ENCODE measurements at regions not wholly inside any gene's neighbourhood (a gene's known extent, or its start where the extent isn't known, plus 50 kb on each side); places are given as distances from the start of the nearest gene placed in this dataset.

DNA sequence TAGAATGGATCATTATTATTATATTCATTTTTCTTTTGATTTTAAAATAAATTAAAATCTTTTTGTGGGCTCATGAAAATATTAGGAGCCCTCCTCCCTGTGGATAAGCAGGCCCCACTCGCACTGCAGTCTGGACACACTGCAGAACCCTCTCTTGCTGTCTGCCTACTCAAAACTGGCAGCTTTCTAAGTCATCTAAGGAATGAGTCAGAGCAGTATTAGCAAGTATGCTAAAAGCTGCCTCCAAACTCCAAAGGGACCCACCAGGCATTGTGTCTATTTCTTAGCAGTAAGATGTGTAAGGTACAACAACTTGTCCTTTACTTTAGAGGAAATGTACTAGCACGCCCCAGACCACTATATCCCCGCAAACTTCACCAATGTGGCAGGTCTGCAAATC lies 108.8 kb downstream of the SYF2 start:
- Histone ChIP-seq H3K27ac (ENCODE audit: low read depth, low read length) (no peak overlapping the region), H3K4me3 (ENCODE audit: low read depth, low read length) (no peak overlapping the region), H3K9me3 (ENCODE audit: control insufficient read depth, insufficient read depth, low read length) (no peaks in the 10 kb centered on the region; the same call in 1 of the 2 replicates), H3K27me3 (ENCODE audit: control insufficient read depth, insufficient read depth, low read length) (peaks cover 9% of the 10 kb centered on the region)
- TF ChIP-seq, protein P1, sequence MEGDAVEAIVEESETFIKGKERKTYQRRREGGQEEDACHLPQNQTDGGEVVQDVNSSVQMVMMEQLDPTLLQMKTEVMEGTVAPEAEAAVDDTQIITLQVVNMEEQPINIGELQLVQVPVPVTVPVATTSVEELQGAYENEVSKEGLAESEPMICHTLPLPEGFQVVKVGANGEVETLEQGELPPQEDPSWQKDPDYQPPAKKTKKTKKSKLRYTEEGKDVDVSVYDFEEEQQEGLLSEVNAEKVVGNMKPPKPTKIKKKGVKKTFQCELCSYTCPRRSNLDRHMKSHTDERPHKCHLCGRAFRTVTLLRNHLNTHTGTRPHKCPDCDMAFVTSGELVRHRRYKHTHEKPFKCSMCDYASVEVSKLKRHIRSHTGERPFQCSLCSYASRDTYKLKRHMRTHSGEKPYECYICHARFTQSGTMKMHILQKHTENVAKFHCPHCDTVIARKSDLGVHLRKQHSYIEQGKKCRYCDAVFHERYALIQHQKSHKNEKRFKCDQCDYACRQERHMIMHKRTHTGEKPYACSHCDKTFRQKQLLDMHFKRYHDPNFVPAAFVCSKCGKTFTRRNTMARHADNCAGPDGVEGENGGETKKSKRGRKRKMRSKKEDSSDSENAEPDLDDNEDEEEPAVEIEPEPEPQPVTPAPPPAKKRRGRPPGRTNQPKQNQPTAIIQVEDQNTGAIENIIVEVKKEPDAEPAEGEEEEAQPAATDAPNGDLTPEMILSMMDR (IDR thresholded peaks at IDR 0.05; ENCODE audit: low read depth, low read length) = no peak
- CTCF ChIA-PET = no interaction called here
- no peak for DNase-seq (ENCODE audit: low read depth, low spot score)
- POLR2A ChIA-PET = no interaction called here

DNA sequence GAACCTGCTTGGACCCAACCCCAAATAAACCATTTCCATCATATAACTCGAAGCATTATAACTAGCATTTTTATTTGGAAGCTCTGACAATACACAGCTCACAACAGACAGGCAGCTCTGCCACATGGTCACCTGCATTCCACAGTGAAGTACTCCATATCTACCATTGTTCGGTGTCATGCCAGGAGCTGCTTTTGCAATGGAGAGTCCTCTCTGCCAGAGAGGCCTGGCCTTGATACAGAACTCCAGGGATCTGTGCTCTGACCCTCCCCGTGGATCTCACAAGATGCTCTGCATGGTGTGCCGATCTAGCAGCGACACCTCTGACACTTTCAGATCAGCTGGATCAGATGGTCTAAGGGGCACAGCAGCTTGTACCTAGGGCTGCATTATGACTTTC lies 109.6 kb downstream of the SYF2 start:
- CTCF ChIA-PET = interaction anchor here (0.6 kb wide), 1 partner anchor 21 kb away, joined by 3 read pairs; no protein-coding TSS in a partner anchor
- no peak overlapping the region for H3K4me3 ChIP-seq (ENCODE audit: low read depth, low read length)
- POLR2A ChIA-PET = no interaction called here

DNA sequence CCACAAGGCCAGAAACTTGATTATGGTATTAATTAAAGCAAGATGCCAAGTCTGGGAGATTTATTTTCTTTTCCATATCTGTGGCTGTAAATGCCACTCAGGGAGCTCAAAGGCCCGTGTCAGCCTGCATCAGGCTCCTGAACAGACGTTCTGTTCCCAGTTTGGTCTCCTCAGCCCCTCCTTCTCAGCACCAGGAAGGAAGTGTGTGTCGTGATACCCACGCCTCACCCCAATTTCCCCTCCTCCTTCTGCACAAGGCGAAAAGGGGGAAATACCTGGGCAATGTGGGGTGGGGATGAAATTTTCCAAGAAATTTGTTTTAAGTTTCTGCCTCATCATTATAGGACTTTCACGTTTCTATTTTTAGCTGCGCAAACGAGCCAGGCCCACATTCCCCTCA lies 112.0 kb downstream of the SYF2 start:
- TF ChIP-seq, protein P1 (IDR thresholded peaks at IDR 0.05; ENCODE audit: low read depth, low read length) = no peak
- Histone ChIP-seq H3K4me3 (ENCODE audit: low read depth, low read length) (no peak overlapping the region), H3K27ac (ENCODE audit: low read depth, low read length) (no peak overlapping the region), H3K27me3 (ENCODE audit: control insufficient read depth, insufficient read depth, low read length) (peaks cover 12% of the 10 kb centered on the region), H3K9me3 (ENCODE audit: control insufficient read depth, insufficient read depth, low read length) (peaks cover 6% of the 10 kb centered on the region)
- POLR2A ChIA-PET = no interaction called here
- CTCF ChIA-PET = no interaction called here
- DNase-seq (ENCODE audit: low read depth, low spot score) = no peak

More for the DNA sequence above, 109.6 kb downstream of the SYF2 start:
- Histone ChIP-seq H3K27ac (ENCODE audit: low read depth, low read length) (no peak overlapping the region), H3K27me3 (ENCODE audit: control insufficient read depth, insufficient read depth, low read length) (peaks cover 8% of the 10 kb centered on the region), H3K9me3 (ENCODE audit: control insufficient read depth, insufficient read depth, low read length) (no peaks in the 10 kb centered on the region; the same call in 1 of the 2 replicates)
- TF ChIP-seq, protein P1 (IDR thresholded peaks at IDR 0.05; ENCODE audit: low read depth, low read length) = no peak
- no peak for DNase-seq (ENCODE audit: low read depth, low spot score)

DNA sequence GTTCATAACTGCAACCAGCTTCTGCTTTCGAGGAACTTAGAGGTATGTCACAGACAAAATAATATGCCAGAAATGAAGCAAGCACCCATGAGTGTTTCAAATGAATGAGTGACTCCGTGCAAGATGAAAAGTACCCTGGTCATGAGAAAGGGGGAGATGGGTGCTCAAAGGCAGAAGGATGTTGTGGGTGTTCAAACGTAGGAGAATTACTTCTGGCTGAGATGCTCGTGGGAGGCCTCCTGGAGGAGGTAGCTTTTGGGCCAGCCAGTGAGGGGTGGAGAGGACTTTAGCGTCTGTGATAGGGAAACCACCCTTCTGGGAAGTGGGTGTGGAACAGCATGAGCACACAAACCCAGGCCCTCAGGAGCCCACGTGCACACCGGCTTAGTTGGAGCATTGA lies 113.8 kb downstream of the SYF2 start:
- TF ChIP-seq, protein P1 (IDR thresholded peaks at IDR 0.05; ENCODE audit: low read depth, low read length) = no peak
- Histone ChIP-seq H3K27me3 (ENCODE audit: control insufficient read depth, insufficient read depth, low read length) (peaks cover 22% of the 10 kb centered on the region), H3K4me3 (ENCODE audit: low read depth, low read length) (no peak overlapping the region), H3K27ac (ENCODE audit: low read depth, low read length) (no peak overlapping the region), H3K9me3 (ENCODE audit: control insufficient read depth, insufficient read depth, low read length) (peaks cover 6% of the 10 kb centered on the region)
- CTCF ChIA-PET = no interaction called here
- no peak for DNase-seq (ENCODE audit: low read depth, low spot score)
- POLR2A ChIA-PET = no interaction called here

DNA sequence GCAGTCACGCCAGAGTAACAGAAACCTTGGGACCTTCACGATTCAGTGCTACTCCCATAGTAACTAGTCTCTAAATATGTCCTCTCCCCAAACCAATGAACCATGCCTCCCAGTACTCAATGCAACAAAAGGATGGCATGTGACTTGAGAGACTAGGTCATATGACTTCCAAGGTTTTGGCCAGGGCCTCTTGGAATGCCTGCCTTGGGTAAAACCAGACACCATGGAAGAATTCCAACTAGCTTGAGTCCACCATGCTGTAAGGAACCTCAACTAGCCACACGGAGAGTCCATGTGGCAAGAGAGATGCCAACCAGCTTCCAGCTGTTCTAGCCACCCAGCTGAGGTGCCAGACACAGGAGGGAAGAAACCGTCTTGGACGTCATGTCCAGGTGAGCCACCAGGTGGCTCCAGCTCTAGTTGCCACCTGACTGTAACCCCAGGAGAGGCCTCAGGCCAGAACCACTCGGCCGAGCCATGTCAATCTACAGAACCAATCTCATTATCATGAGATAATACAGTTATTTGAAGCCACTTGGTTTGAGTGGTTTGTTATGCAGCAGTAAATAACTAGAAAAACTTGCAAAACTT lies 115.0 kb downstream of the SYF2 start:
- POLR2A ChIA-PET = no interaction called here
- no peak for DNase-seq (ENCODE audit: low read depth, low spot score)
- peaks cover 28% of the 10 kb centered on the region for H3K27me3 ChIP-seq (ENCODE audit: control insufficient read depth, insufficient read depth, low read length)
- H3K4me3 ChIP-seq (ENCODE audit: low read depth, low read length) = no peak overlapping the region
- H3K9me3 ChIP-seq (ENCODE audit: control insufficient read depth, insufficient read depth, low read length) = peaks cover 6% of the 10 kb centered on the region
- TF ChIP-seq, protein P1 (IDR thresholded peaks at IDR 0.05; ENCODE audit: low read depth, low read length) = no peak
- CTCF ChIA-PET = no interaction called here
- H3K27ac ChIP-seq (ENCODE audit: low read depth, low read length) = no peak overlapping the region
